T-helper 22 cell (primary cell): ENCODE measurements at regions not wholly inside any gene's neighbourhood (a gene's known extent, or its start where the extent isn't known, plus 50 kb on each side); places are given as distances from the start of the nearest gene placed in this dataset.
"Not testable (repeated sequence)": the region's sequence is repeated elsewhere in the genome, so short reads cannot be mapped to it uniquely, and the experiment has no call there.

Source experiments
- DNase-seq: peaks from one replicate; pipeline ENCODE4 v3.0.0-alpha.2; 2020; ENCODE audit warnings: low read depth

- no peak for DNase-seq
Observed at GRCh38 chr7:68547181-68547580, 1051.1 kb upstream of the AUTS2 start.

GRCh38 chr7:68547799-68548198 is 1050.5 kb upstream of the AUTS2 start:
- DNase-seq = no peak

GRCh38 chr7:68550027-68550426 is 1048.2 kb upstream of the AUTS2 start:
- no peak for DNase-seq

- no peak for DNase-seq
Observed at GRCh38 chr7:68550635-68551034, 1047.6 kb upstream of the AUTS2 start.

- no peak for DNase-seq
Observed at GRCh38 chr7:68556537-68556936, 1041.7 kb upstream of the AUTS2 start.

GRCh38 chr7:68559518-68559917 is 1038.8 kb upstream of the AUTS2 start:
- no peak for DNase-seq

GRCh38 chr7:68562323-68562899 is 1035.9 kb upstream of the AUTS2 start:
- DNase-seq = no peak

- no peak for DNase-seq
Observed at GRCh38 chr7:68564306-68565135, 1033.8 kb upstream of the AUTS2 start.

- DNase-seq = no peak
Observed at GRCh38 chr7:68571286-68571685, 1027.0 kb upstream of the AUTS2 start.

- DNase-seq = no peak
Observed at GRCh38 chr7:68573271-68574005, 1024.8 kb upstream of the AUTS2 start.

GRCh38 chr7:68576366-68576765 is 1021.9 kb upstream of the AUTS2 start:
- DNase-seq = no peak

GRCh38 chr7:68581417-68581816 is 1016.9 kb upstream of the AUTS2 start:
- DNase-seq = no peak

- no peak for DNase-seq
Observed at GRCh38 chr7:68587599-68587998, 1010.7 kb upstream of the AUTS2 start.

GRCh38 chr7:68601826-68602225 is 996.4 kb upstream of the AUTS2 start:
- DNase-seq = no peak

GRCh38 chr7:68604541-68604940 is 993.7 kb upstream of the AUTS2 start:
- no peak for DNase-seq

- DNase-seq = no peak
Observed at GRCh38 chr7:68610701-68611100, 987.6 kb upstream of the AUTS2 start.

- no peak for DNase-seq
Observed at GRCh38 chr7:68613405-68613804, 984.9 kb upstream of the AUTS2 start.

GRCh38 chr7:68613897-68614296 is 984.4 kb upstream of the AUTS2 start:
- no peak for DNase-seq

GRCh38 chr7:68619526-68619925 is 978.7 kb upstream of the AUTS2 start:
- no peak for DNase-seq

GRCh38 chr7:68622500-68622899 is 975.8 kb upstream of the AUTS2 start:
- no peak for DNase-seq

- no peak for DNase-seq
Observed at GRCh38 chr7:68623030-68623429, 975.2 kb upstream of the AUTS2 start.

- no peak for DNase-seq
Observed at GRCh38 chr7:68627247-68627864, 970.9 kb upstream of the AUTS2 start.

- not testable (repeated sequence) for DNase-seq
Observed at GRCh38 chr7:68630914-68631313, 967.4 kb upstream of the AUTS2 start.
